ENCODE measurements at regions not wholly inside any gene's neighbourhood (a gene's known extent, or its start where the extent isn't known, plus 50 kb on each side); places are given as distances from the start of the nearest gene placed in this dataset.
"Not testable (repeated sequence)": the region's sequence is repeated elsewhere in the genome, so short reads cannot be mapped to it uniquely, and the experiment has no call there.

DNA sequence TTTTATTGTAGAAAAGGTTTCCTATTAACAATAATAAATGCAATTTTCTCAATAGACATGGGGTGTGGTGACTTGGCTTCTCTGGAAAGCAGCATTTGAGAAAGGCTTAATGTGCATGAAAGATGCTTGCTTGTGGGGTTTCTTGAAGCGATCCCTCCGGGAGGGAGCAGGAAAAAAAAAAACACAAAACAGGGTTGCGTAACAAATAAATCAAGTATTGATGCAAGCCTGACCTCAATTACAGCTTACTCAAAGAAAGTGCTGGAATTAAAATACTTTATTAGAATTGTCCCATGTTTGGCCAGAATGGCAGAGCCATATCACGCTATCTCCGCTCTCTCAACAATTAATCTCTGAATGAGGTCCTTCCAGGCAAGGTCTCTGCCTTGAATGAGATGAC, 1612.5 kb downstream of the REEP3 start:
- Mint-ChIP-seq H3K9me3 (no peaks in the 10 kb centered on the region), H3K4me1 (ENCODE audit: low read depth in 2 of 2) (no peaks in the 10 kb centered on the region), H3K36me3 (no peaks in the 10 kb centered on the region), H3K27ac (no peak overlapping the region), H3K27me3 (no peaks in the 10 kb centered on the region), H3K4me3 (no peak overlapping the region)
- no peak for DNase-seq (ENCODE audit: low spot score)
- ATAC-seq = no peak

DNA sequence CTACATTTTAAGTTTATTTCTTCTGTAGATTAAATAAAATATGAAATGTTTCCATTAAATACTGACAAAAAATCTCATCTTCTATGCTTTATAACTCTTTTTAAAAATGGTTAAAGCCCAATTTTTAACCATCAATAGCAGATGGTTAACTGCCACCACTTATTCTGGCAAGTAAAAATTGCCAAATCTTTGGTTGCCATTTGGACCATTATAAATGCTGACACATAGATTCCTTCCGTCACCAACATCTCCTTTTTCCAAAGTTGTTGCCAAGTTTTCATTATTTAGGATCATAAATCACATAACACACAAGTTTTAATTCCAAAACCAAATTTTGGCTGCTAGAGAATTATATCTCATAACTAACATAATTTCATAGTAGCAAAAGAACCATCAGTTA, 1614.3 kb downstream of the REEP3 start:
- DNase-seq (ENCODE audit: low spot score) (no peak), ATAC-seq (no peak)
- H3K9me3 Mint-ChIP-seq = no peaks in the 10 kb centered on the region
- H3K27ac Mint-ChIP-seq = no peak overlapping the region
- H3K27me3 Mint-ChIP-seq = no peaks in the 10 kb centered on the region
- H3K4me3 Mint-ChIP-seq = no peak overlapping the region
- no peaks in the 10 kb centered on the region for H3K4me1 Mint-ChIP-seq (ENCODE audit: low read depth in 2 of 2)
- H3K36me3 Mint-ChIP-seq = no peaks in the 10 kb centered on the region

- Mint-ChIP-seq H3K36me3 (no peaks in the 10 kb centered on the region), H3K9me3 (peaks cover 8% of the 10 kb centered on the region), H3K4me3 (no peak overlapping the region), H3K4me1 (ENCODE audit: low read depth in 2 of 2) (no peaks in the 10 kb centered on the region), H3K27me3 (no peaks in the 10 kb centered on the region), H3K27ac (no peak overlapping the region)
- ATAC-seq = no peak
- DNase-seq (ENCODE audit: low spot score) = no peak
These were observed 1621.6 kb downstream of the REEP3 start for GRCh38 chr10:65142641-65143435.

GRCh38 chr10:65143723-65144122, 1622.5 kb downstream of the REEP3 start:
- no peak for ATAC-seq
- no peak overlapping the region for H3K4me3 Mint-ChIP-seq
- H3K27ac Mint-ChIP-seq = no peak overlapping the region
- no peaks in the 10 kb centered on the region for H3K4me1 Mint-ChIP-seq (ENCODE audit: low read depth in 2 of 2)
- peaks cover 8% of the 10 kb centered on the region for H3K9me3 Mint-ChIP-seq
- DNase-seq (ENCODE audit: low spot score) = no peak
- no peaks in the 10 kb centered on the region for H3K27me3 Mint-ChIP-seq
- no peaks in the 10 kb centered on the region for H3K36me3 Mint-ChIP-seq

DNA sequence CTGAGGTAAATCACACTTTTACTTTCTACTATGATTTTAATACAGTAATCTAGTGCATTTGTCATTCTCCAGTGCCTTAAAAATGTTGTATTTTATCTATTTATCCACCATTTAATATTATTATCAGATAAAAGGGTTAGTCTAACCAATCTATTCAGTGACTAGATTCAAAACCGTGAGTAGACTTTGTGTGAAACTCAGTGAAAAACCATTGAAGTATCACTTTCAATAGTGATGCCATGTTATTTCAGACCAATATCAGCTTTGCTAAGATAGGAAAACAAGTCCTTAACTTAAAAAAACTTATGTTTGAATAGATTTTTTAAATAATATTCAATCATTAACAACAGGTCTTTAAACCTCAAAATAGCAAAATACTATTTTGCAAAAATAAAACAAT, 1628.7 kb downstream of the REEP3 start:
- H3K27me3 Mint-ChIP-seq = no peaks in the 10 kb centered on the region
- H3K4me3 Mint-ChIP-seq = no peak overlapping the region
- H3K9me3 Mint-ChIP-seq = peaks cover 7% of the 10 kb centered on the region
- no peak overlapping the region for H3K27ac Mint-ChIP-seq
- DNase-seq (ENCODE audit: low spot score) (no peak), ATAC-seq (no peak)
- no peaks in the 10 kb centered on the region for H3K36me3 Mint-ChIP-seq
- H3K4me1 Mint-ChIP-seq (ENCODE audit: low read depth in 2 of 2) = no peaks in the 10 kb centered on the region

DNA sequence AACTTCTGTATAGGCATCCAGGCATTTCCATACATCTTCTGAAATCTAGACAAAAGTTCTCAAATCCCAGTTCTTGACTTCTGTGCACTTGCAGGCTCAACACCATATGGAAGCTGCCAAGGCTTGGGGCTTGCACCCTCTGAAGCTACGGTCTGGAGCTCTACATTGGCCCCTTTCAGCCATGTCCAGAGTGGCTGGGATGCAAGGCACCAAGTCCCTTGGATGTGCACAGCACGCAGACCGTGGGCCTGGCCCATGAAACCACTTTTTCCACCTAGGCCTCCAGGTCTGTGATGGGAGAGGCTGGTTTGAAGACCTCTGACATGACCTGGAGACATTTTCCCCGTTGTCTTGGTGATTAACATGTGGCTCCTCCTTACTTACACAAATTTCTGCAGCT, 1645.1 kb downstream of the REEP3 start:
- no peak overlapping the region for H3K4me3 Mint-ChIP-seq
- H3K27me3 Mint-ChIP-seq = no peaks in the 10 kb centered on the region
- H3K27ac Mint-ChIP-seq = no peak overlapping the region
- H3K36me3 Mint-ChIP-seq = peaks cover 21% of the 10 kb centered on the region
- no peaks in the 10 kb centered on the region for H3K4me1 Mint-ChIP-seq (ENCODE audit: low read depth in 2 of 2)
- peaks cover 27% of the 10 kb centered on the region for H3K9me3 Mint-ChIP-seq
- DNase-seq (ENCODE audit: low spot score) (no peak), ATAC-seq (no peak)

- no peak for ATAC-seq
- Mint-ChIP-seq H3K4me3 (no peak overlapping the region), H3K4me1 (ENCODE audit: low read depth in 2 of 2) (no peaks in the 10 kb centered on the region), H3K27me3 (no peaks in the 10 kb centered on the region), H3K27ac (no peak overlapping the region), H3K36me3 (peaks cover 21% of the 10 kb centered on the region), H3K9me3 (peaks cover 20% of the 10 kb centered on the region)
- no peak for DNase-seq (ENCODE audit: low spot score)
These were observed 1651.0 kb downstream of the REEP3 start for GRCh38 chr10:65172249-65172648.

DNA sequence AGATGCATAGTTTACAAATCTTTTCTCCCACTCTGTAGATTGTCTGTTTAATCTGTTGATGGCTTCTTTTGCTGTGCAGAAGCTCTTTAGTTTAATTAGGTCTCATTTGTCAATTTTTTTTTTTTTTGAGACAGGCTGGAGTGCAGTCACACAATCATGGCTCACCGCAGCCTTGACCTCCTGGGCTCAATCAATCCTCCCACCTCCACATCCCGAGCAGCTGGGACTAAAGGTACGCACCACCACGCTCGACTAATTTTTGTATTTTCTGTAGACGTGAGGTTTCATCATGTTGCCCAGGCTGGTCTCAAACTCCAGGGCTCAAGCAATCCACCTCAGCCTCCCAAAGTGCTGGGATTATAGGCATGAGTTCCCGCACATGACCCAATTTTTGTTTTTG, 1655.8 kb downstream of the REEP3 start:
- Mint-ChIP-seq H3K27ac (no peak overlapping the region), H3K4me1 (ENCODE audit: low read depth in 2 of 2) (no peaks in the 10 kb centered on the region), H3K27me3 (no peaks in the 10 kb centered on the region), H3K4me3 (no peak overlapping the region), H3K9me3 (peaks cover 20% of the 10 kb centered on the region), H3K36me3 (peaks cover 20% of the 10 kb centered on the region)
- ATAC-seq (no peak), DNase-seq (ENCODE audit: low spot score) (no peak)

DNA sequence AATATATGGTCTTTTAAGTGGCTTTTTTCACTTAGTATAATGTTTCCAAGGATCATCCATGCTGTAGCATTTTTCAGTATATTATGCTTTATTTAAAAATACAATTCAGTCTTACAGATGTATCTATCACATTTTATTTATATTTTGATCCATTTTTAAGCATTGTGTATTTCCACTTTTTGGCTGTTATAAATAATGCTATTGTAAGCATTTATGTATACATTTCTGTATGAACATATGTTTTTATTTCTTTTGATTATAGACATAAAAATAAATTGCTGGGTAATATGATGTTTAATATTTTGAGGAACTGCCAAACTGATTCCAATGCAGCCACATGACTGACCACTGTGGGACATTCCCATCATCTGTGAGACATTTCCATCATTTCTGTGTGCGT, 1662.0 kb downstream of the REEP3 start:
- DNase-seq (ENCODE audit: low spot score) = no peak
- H3K27ac Mint-ChIP-seq = no peak overlapping the region

DNA sequence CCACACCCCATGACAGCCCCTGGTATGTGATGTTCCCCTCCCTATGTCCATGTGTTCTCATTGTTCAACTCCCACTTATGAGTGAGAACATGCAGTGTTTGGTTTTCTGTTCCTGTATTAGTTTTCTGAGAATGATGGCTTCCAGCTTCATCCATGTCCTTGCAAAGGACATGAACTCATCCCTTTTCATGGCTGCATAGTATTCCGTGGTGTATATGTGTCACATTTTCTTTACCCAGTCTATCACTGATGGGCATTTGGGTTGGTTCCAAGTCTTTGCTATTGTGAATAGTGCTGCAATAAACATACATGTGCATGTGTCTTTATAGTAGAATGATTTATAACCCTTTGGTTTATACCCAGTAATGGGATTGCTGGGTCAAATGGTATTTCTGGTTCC, 1665.5 kb downstream of the REEP3 start:
- DNase-seq (ENCODE audit: low spot score); ATAC-seq; H3K9me3 Mint-ChIP-seq; H3K27ac Mint-ChIP-seq; H3K4me3 Mint-ChIP-seq; H3K27me3 Mint-ChIP-seq; H3K36me3 Mint-ChIP-seq; H3K4me1 Mint-ChIP-seq (ENCODE audit: low read depth in 2 of 2): not testable (repeated sequence)

More for the DNA sequence above, 1662.0 kb downstream of the REEP3 start:
- no peak overlapping the region for H3K4me3 Mint-ChIP-seq
- no peak for ATAC-seq
- H3K36me3 Mint-ChIP-seq = peaks cover 20% of the 10 kb centered on the region
- H3K27me3 Mint-ChIP-seq = no peaks in the 10 kb centered on the region
- no peaks in the 10 kb centered on the region for H3K4me1 Mint-ChIP-seq (ENCODE audit: low read depth in 2 of 2)
- peaks cover 13% of the 10 kb centered on the region for H3K9me3 Mint-ChIP-seq

GRCh38 chr10:65194126-65194525, 1672.9 kb downstream of the REEP3 start:
- H3K27me3 Mint-ChIP-seq = no peaks in the 10 kb centered on the region
- ATAC-seq = no peak
- no peaks in the 10 kb centered on the region for H3K4me1 Mint-ChIP-seq (ENCODE audit: low read depth in 2 of 2)
- no peak overlapping the region for H3K27ac Mint-ChIP-seq
- H3K9me3 Mint-ChIP-seq = peaks cover 9% of the 10 kb centered on the region
- no peak overlapping the region for H3K4me3 Mint-ChIP-seq
- H3K36me3 Mint-ChIP-seq = no peaks in the 10 kb centered on the region
- no peak for DNase-seq (ENCODE audit: low spot score)

- Mint-ChIP-seq H3K4me1 (ENCODE audit: low read depth in 2 of 2) (no peaks in the 10 kb centered on the region), H3K27me3 (no peaks in the 10 kb centered on the region), H3K9me3 (peaks cover 9% of the 10 kb centered on the region), H3K36me3 (no peaks in the 10 kb centered on the region), H3K4me3 (no peak overlapping the region), H3K27ac (no peak overlapping the region)
- DNase-seq (ENCODE audit: low spot score) = no peak
- no peak for ATAC-seq
These were observed 1673.4 kb downstream of the REEP3 start for GRCh38 chr10:65194555-65194954.

GRCh38 chr10:65196111-65196510, 1674.9 kb downstream of the REEP3 start:
- Mint-ChIP-seq H3K4me1 (ENCODE audit: low read depth in 2 of 2) (no peaks in the 10 kb centered on the region), H3K27me3 (no peaks in the 10 kb centered on the region), H3K4me3 (no peak overlapping the region), H3K27ac (no peak overlapping the region), H3K36me3 (no peaks in the 10 kb centered on the region), H3K9me3 (peaks cover 5% of the 10 kb centered on the region)
- DNase-seq (ENCODE audit: low spot score) (no peak), ATAC-seq (no peak)

DNA sequence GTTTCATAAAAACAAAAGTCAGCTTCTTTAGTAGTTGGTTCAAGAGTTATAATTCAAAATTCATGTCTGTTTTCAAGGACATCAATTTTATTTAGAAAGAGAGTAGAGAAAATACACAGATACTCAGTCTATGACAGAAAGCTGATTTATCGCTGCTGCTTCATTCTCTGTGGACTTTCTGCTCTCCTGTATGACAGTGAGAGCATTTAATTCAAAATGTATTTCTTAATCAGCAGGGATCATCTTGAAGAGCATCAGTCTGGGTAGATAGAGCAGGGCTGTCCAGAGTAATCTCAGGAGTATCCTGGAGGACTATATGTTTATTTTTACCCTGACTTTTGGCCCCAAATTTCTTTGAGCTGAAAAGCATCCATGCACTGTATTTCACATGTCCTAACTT, 1676.7 kb downstream of the REEP3 start:
- no peaks in the 10 kb centered on the region for H3K27me3 Mint-ChIP-seq
- DNase-seq (ENCODE audit: low spot score) = no peak
- no peak for ATAC-seq
- no peak overlapping the region for H3K4me3 Mint-ChIP-seq
- H3K27ac Mint-ChIP-seq = no peak overlapping the region
- no peaks in the 10 kb centered on the region for H3K4me1 Mint-ChIP-seq (ENCODE audit: low read depth in 2 of 2)
- peaks cover 5% of the 10 kb centered on the region for H3K9me3 Mint-ChIP-seq
- H3K36me3 Mint-ChIP-seq = no peaks in the 10 kb centered on the region

GRCh38 chr10:65201491-65201890, 1680.3 kb downstream of the REEP3 start:
- peaks cover 4% of the 10 kb centered on the region for H3K9me3 Mint-ChIP-seq
- no peaks in the 10 kb centered on the region for H3K4me1 Mint-ChIP-seq (ENCODE audit: low read depth in 2 of 2)
- H3K4me3 Mint-ChIP-seq = no peak overlapping the region
- ATAC-seq (no peak), DNase-seq (ENCODE audit: low spot score) (no peak)
- no peaks in the 10 kb centered on the region for H3K27me3 Mint-ChIP-seq
- H3K36me3 Mint-ChIP-seq = no peaks in the 10 kb centered on the region
- no peak overlapping the region for H3K27ac Mint-ChIP-seq

Measured in natural killer cell treated with Interleukin-12 subunit alpha and Interleukin-12 subunit beta and Interleukin-15 and Interleukin-18, amount 100 ng/mL, for 72 hours (primary cell).